Coronary artery (tissue), 2 donors: ENCODE measurements at regions not wholly inside any gene's neighbourhood (a gene's known extent, or its start where the extent isn't known, plus 50 kb on each side); places are given as distances from the start of the nearest gene placed in this dataset.

Source experiments
- DNase-seq: peaks from one replicate; pipeline ENCODE4 v3.0.0-alpha.2; 2017; ENCODE audit warnings: low spot score
- H3K27ac ChIP-seq, 2 donors: fragments of 200-600 bp; sonication (generic); one replicate each; pipeline ENCODE4 v1.5.1; 2016 to 2019
- H3K4me3 ChIP-seq: fragments of 200-600 bp; sonication (generic); 2 replicates; pipeline ENCODE4 v1.5.1; 2016; ENCODE audit warnings: mild to moderate bottlenecking, moderate library complexity
- CTCF ChIP-seq: fragments of 200-600 bp; sonication (generic); IDR thresholded peaks from one replicate; pipeline ENCODE4 v1.5.1; 2019; ENCODE audit warnings: antibody characterized with exemption

DNA sequence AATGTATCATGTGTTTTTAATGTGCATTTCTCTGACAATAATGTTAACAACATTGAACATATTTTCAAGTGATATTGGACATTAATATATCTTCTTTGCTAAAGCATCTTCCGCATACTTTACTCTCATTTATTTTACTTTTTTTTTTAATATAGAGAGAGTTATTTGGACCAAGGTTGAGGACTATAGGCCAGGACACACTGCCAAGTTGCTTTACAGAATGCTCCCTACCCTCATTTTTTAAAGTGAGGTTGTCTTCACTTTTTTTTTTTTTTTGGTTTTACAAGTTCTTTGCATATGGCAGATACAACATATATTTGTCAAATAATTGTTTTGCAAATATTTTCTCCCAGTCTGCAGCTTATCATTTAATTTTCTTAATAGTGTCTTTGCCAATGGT is 201.8 kb downstream of the OSR1 start:
- no peak for TF ChIP-seq CTCF
- Histone ChIP-seq H3K27ac (no peak overlapping the region), H3K4me3 (no peak overlapping the region)
- no peak for DNase-seq

GRCh38 chr2:19150726-19151125 is 207.7 kb downstream of the OSR1 start:
- DNase-seq: no peak
- no peak for TF ChIP-seq CTCF
- H3K4me3 ChIP-seq: no peak overlapping the region
- no peak overlapping the region for H3K27ac ChIP-seq

- no peak for TF ChIP-seq CTCF
- no peak for DNase-seq
- Histone ChIP-seq H3K27ac (no peak overlapping the region), H3K4me3 (no peak overlapping the region)
Observed at GRCh38 chr2:19146867-19147266, 211.6 kb downstream of the OSR1 start.

DNA sequence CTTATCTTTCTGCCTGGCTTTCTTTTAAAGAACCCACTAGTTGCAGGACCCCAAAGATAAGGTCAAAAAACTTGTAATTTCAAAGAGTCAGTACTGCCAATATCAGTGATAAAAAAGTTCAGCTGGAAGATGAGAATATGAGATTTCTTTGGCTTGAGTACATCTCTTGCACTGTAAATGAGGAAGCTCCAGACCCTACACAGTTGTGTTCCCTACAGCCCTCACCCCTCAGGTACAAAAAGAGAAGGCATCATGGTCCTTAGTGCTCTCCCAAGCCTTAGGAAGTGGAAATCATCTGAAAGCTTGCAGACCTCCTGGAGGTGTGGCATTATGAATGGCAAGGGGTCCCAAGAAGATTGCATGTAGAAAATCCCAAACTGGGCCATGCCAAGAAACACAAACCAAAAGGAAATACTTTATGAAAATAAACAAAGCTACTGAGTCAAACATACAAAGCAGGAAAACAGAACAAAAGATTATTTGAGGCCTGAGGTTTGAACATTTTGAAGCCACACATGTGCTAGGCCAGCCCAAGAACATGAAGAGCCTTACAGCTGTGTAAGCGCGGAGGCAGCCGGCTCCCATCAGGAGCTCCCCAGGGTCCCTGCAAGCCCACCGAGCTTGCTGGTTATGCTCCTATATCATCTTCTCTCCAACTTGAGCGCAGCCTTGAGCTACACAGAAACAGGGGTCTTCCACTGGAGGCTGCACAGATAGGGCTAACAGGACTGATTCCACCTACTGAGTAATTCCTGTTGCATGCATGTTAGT is 217.0 kb downstream of the OSR1 start:
- H3K4me3 ChIP-seq: no peak overlapping the region
- H3K27ac ChIP-seq: no peak overlapping the region
- TF ChIP-seq CTCF: no peak
- DNase-seq: no peak

DNA sequence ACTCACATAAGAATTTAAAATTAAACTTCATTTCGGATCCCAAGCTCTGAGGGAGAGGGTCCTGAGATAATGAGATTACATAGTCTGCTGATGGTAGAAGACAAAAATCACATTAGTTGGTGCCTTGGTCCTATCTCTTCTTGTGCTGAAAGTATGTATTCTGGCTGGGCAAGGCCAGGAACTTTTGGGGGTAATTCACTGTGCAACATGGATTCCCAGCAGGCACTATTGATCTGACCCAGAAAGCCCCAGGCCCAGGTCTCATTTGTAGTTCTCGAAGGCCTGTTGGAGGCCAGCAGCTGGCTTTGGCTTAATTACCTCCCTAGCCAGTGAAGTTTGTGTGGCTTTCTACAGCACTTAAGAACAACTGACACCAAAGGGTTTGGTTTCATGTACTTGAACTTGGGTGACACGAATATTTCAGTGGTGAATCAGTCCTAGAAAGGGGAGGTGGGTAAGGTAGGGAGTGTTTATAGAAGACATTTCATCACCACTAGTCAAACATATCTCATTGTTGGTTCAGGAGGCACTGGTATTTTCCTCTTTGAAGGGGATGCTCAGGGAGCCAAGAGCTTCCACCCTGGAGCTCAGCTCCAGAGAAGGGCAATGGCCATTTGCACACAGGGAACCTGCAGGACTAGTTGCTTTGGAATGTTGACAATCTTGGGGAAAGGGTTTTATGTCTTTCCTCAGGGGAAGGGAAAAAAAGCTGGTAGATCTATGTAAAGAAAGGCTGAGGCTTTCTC is 217.8 kb downstream of the OSR1 start:
- Histone ChIP-seq H3K27ac (no peak overlapping the region), H3K4me3 (no peak overlapping the region)
- no peak for TF ChIP-seq CTCF
- DNase-seq: no peak

GRCh38 chr2:19139386-19139785 is 219.0 kb downstream of the OSR1 start:
- Histone ChIP-seq H3K4me3 (no peak overlapping the region), H3K27ac (no peak overlapping the region)
- DNase-seq: no peak
- no peak for TF ChIP-seq CTCF
